H1 (cell line): ENCODE measurements at regions not wholly inside any gene's neighbourhood (a gene's known extent, or its start where the extent isn't known, plus 50 kb on each side); places are given as distances from the start of the nearest gene placed in this dataset.

ENCODE experiments used
- CTCF ChIA-PET: fragments of 300-600 bp; sonication (Branson Sonifier 250); formaldehyde crosslinking; loops from one replicate; lab custom pipeline; 2021; ENCODE audit not compliant: partially characterized antibody; lab: Charles Lee
- POLR2A ChIA-PET: fragments of 300-600 bp; sonication (Branson Sonifier 250); formaldehyde crosslinking; loops from one replicate; lab custom pipeline; 2021; ENCODE audit warnings: inconsistent platforms; ENCODE audit not compliant: partially characterized antibody; lab: Charles Lee
- DNase-seq, 2 experiments: peaks; one replicate each; pipeline versions ENCODE4 v3.0.0 to v3.0.0-alpha.2; 2010 to 2022; ENCODE audit warnings: low spot score in 2 of 2, low read depth in 1 of 2, mixed read lengths in 1 of 2
- FAIRE-seq: peaks from 2 replicates; lab custom pipeline; 2011; peaks lifted over from hg19 to GRCh38; lab: Jason Lieb, UNC
- H2AFZ ChIP-seq: 2 replicates; pipeline ENCODE4 v1.8.1; 2012; ENCODE audit warnings: low read length, inconsistent platforms
- H2AK5ac ChIP-seq: 2 replicates; pipeline ENCODE4 v1.6.1; 2013; ENCODE audit warnings: low read depth, low read length
- H2BK120ac ChIP-seq: replicated peaks from 2 replicates; pipeline ENCODE3; 2013; ENCODE audit warnings: low read depth, low read length, inconsistent platforms
- H2BK12ac ChIP-seq: 2 replicates; pipeline ENCODE4 v1.6.1; 2013; ENCODE audit warnings: low read depth, low read length
- H2BK15ac ChIP-seq: 2 replicates; pipeline ENCODE4 v1.6.1; 2013; ENCODE audit warnings: low read length
- H2BK20ac ChIP-seq: 2 replicates; pipeline ENCODE4 v1.6.1; 2013; ENCODE audit warnings: low read length
- H2BK5ac ChIP-seq: 2 replicates; pipeline ENCODE4 v1.6.1; 2013; ENCODE audit warnings: low read depth, low read length
- H3K14ac ChIP-seq: 2 replicates; pipeline ENCODE4 v1.6.1; 2013; ENCODE audit warnings: inconsistent platforms; ENCODE audit not compliant: insufficient read length
- H3K18ac ChIP-seq: 2 replicates; pipeline ENCODE4 v1.6.1; 2013; ENCODE audit warnings: low read length; ENCODE audit errors: extremely low read depth
- H3K23ac ChIP-seq: 2 replicates; pipeline ENCODE4 v1.6.1; 2013; ENCODE audit warnings: inconsistent platforms; ENCODE audit not compliant: insufficient read length
- H3K23me2 ChIP-seq: 2 replicates; pipeline ENCODE4 v1.6.1; 2013; ENCODE audit warnings: low read depth, low read length
- H3K27ac ChIP-seq: 2 replicates; pipeline ENCODE4 v1.6.1; 2011; ENCODE audit warnings: low read depth, low read length, inconsistent platforms
- H3K27me3 ChIP-seq, 4 experiments: replicated peaks in 1 of 4; 1 replicate in 1 of 4; 2 replicates in 3 of 4; pipeline versions ENCODE4 v1.6.1 to v1.8.1; 2011 to 2013; ENCODE audit warnings: low read length in 3 of 4, mild to moderate bottlenecking in 3 of 4, inconsistent platforms in 2 of 4, mixed read lengths in 2 of 4, moderate library complexity in 1 of 4; ENCODE audit not compliant: control insufficient read depth in 3 of 4, insufficient read depth in 3 of 4; ENCODE audit errors: extremely low read depth in 1 of 4
- H3K36me3 ChIP-seq, 4 experiments: 2 replicates each; pipeline versions ENCODE4 v1.6.1 to v1.8.1; 2011 to 2013; ENCODE audit warnings: mild to moderate bottlenecking in 4 of 4, low read length in 3 of 4, moderate library complexity in 2 of 4, control low read depth in 1 of 4, inconsistent platforms in 1 of 4; ENCODE audit not compliant: insufficient read depth in 4 of 4, control insufficient read depth in 2 of 4
- H3K4ac ChIP-seq: replicated peaks from 2 replicates; pipeline ENCODE3; 2013; ENCODE audit warnings: low read length, low read depth, mixed read lengths, inconsistent platforms; ENCODE audit not compliant: insufficient read length
- H3K4me1 ChIP-seq, 4 experiments: replicated peaks in 1 of 4; 1 replicate in 1 of 4; 2 replicates in 3 of 4; pipeline versions ENCODE4 v1.6.1 to v1.8.1; 2011 to 2013; ENCODE audit warnings: low read length in 3 of 4, inconsistent platforms in 2 of 4, mixed read lengths in 1 of 4; ENCODE audit not compliant: insufficient read depth in 4 of 4, control insufficient read depth in 3 of 4
- H3K4me2 ChIP-seq, 2 experiments: 2 replicates each; pipeline versions ENCODE4 v1.6.1 to v1.8.1; 2011 to 2013; ENCODE audit warnings: low read depth in 2 of 2, low read length in 2 of 2, control low read depth in 1 of 2, inconsistent platforms in 1 of 2, mild to moderate bottlenecking in 1 of 2; ENCODE audit not compliant: insufficient read depth in 1 of 2
- H3K4me3 ChIP-seq, 4 experiments: fragments of 200-600, 300-600 bp in 1 of 4; sonication (generic), shearing (Covaris generic), sonication (Bioruptor Twin) in 1 of 4; 2 replicates each; pipeline versions ENCODE4 v1.5.1 to v1.8.1; 2011 to 2016; ENCODE audit warnings: low read length in 4 of 4, low read depth in 3 of 4, control low read depth in 2 of 4, inconsistent platforms in 2 of 4, mild to moderate bottlenecking in 2 of 4, mixed read lengths in 1 of 4, moderate library complexity in 1 of 4; ENCODE audit not compliant: insufficient read depth in 2 of 4; ENCODE audit errors: extremely low read depth in 1 of 4
- H3K56ac ChIP-seq: replicated peaks from 2 replicates; pipeline ENCODE3; 2013; ENCODE audit warnings: low read depth, mild to moderate bottlenecking, mixed read lengths, low read length, inconsistent platforms; ENCODE audit not compliant: insufficient read length
- H3K79me1 ChIP-seq: 2 replicates; pipeline ENCODE4 v1.6.1; 2013; ENCODE audit warnings: low read depth, low read length, control low read depth
- H3K79me2 ChIP-seq, 2 experiments: 2 replicates each; pipeline versions ENCODE4 v1.6.1 to v1.8.1; 2012 to 2013; ENCODE audit warnings: low read length in 2 of 2, mild to moderate bottlenecking in 2 of 2, inconsistent platforms in 1 of 2; ENCODE audit not compliant: insufficient read depth in 2 of 2, control insufficient read depth in 1 of 2
- H3K9ac ChIP-seq, 4 experiments: replicated peaks in 1 of 4; 1 replicate in 1 of 4; 2 replicates in 3 of 4; pipeline versions ENCODE4 v1.6.1 to v1.8.1; 2011 to 2013; ENCODE audit warnings: low read depth in 3 of 4, low read length in 3 of 4, control low read depth in 2 of 4, mild to moderate bottlenecking in 2 of 4, moderate library complexity in 2 of 4, inconsistent platforms in 1 of 4; ENCODE audit errors: extremely low read depth in 1 of 4
- H3K9me3 ChIP-seq, 2 experiments: 2 replicates each; pipeline versions ENCODE4 v1.6.1 to v1.8.1; 2012 to 2013; ENCODE audit warnings: mild to moderate bottlenecking in 2 of 2, moderate library complexity in 2 of 2, control low read depth in 1 of 2, inconsistent platforms in 1 of 2, low read depth in 1 of 2, low read length in 1 of 2, mixed read lengths in 1 of 2; ENCODE audit not compliant: insufficient read depth in 2 of 2
- H4K20me1 ChIP-seq, 2 experiments: replicated peaks in 1 of 2; 2 replicates each; pipeline versions ENCODE3 to v1.8.1; 2011 to 2013; ENCODE audit warnings: inconsistent platforms in 2 of 2, low read length in 2 of 2, mild to moderate bottlenecking in 1 of 2; ENCODE audit not compliant: insufficient read depth in 2 of 2, control insufficient read depth in 1 of 2
- H4K5ac ChIP-seq: 2 replicates; pipeline ENCODE4 v1.6.1; 2013; ENCODE audit warnings: low read length, low read depth, mixed read lengths, inconsistent platforms; ENCODE audit not compliant: insufficient read length
- H4K8ac ChIP-seq: 2 replicates; pipeline ENCODE4 v1.8.0; 2013; ENCODE audit warnings: mild to moderate bottlenecking, moderate library complexity, low read length, inconsistent platforms; ENCODE audit not compliant: insufficient read depth; ENCODE audit errors: extremely low read depth
- H4K91ac ChIP-seq: replicated peaks from 2 replicates; pipeline ENCODE3; 2013; ENCODE audit warnings: low read length, mixed read lengths, inconsistent platforms; ENCODE audit not compliant: insufficient read length
- CREB1 ChIP-seq: IDR thresholded peaks from 2 replicates; pipeline ENCODE4 v1.6.1; 2012; ENCODE audit warnings: inconsistent platforms
- EZH2 ChIP-seq: fragments of 200-600 bp; sonication (generic); IDR thresholded peaks from 2 replicates; pipeline ENCODE4 v1.7.1; 2012; ENCODE audit warnings: low read depth, mild to moderate bottlenecking, moderate library complexity, low read length, inconsistent platforms; ENCODE audit not compliant: severe bottlenecking
- GTF2F1 ChIP-seq: IDR thresholded peaks from 2 replicates; pipeline ENCODE4 v1.6.1; 2012; ENCODE audit warnings: low read depth, low read length, improper control_type of control experiment, borderline replicate concordance
- HDAC2 ChIP-seq, 2 experiments: fragments of 300-600 bp in 1 of 2; sonication (generic) in 1 of 2; IDR thresholded peaks; 2 replicates each; pipeline ENCODE4 v1.6.1; 2011 to 2012; ENCODE audit warnings: low read depth in 2 of 2, low read length in 2 of 2, mild to moderate bottlenecking in 2 of 2, moderate library complexity in 2 of 2, borderline replicate concordance in 1 of 2, inconsistent platforms in 1 of 2
- KDM4A ChIP-seq: IDR thresholded peaks from one replicate; pipeline ENCODE4 v1.7.1; 2012; ENCODE audit warnings: low read depth, mild to moderate bottlenecking, moderate library complexity, low read length, inconsistent platforms; ENCODE audit not compliant: severe bottlenecking
- NANOG ChIP-seq: IDR thresholded peaks from 2 replicates; pipeline ENCODE4 v1.6.1; 2011; ENCODE audit warnings: low read length, low read depth, mild to moderate bottlenecking, inconsistent platforms; ENCODE audit not compliant: insufficient read depth, poor library complexity, severe bottlenecking
- NRF1 ChIP-seq: IDR thresholded peaks from 2 replicates; pipeline ENCODE4 v1.6.1; 2011; ENCODE audit warnings: mild to moderate bottlenecking, low read depth, low read length, improper control_type of control experiment
- SP1 ChIP-seq: IDR thresholded peaks from 2 replicates; pipeline ENCODE4 v1.6.1; 2011; ENCODE audit warnings: low read depth, low read length
- SUZ12 ChIP-seq: fragments of 200-600 bp; sonication (generic); IDR thresholded peaks from 2 replicates; pipeline ENCODE4 v1.6.1; 2012; ENCODE audit warnings: mild to moderate bottlenecking, inconsistent platforms, low read length, moderate library complexity, mixed read lengths
- TCF12 ChIP-seq: IDR thresholded peaks from 2 replicates; pipeline ENCODE4 v1.6.1; 2011; ENCODE audit warnings: low read depth, mild to moderate bottlenecking, low read length
- WGBS, 2 experiments: shearing (Covaris generic) in 1 of 2; methylation state at CpG; one replicate each; pipeline versions ENCODE4 v1.1.6 to v1.1.7; 2013 to 2015; ENCODE audit warnings: low lambda C conversion rate in 2 of 2, mixed read lengths in 2 of 2, inconsistent platforms in 1 of 2, low coverage in 1 of 2, missing lambda C conversion rate in 1 of 2; ENCODE audit not compliant: insufficient replicate concordance in 2 of 2, insufficient coverage in 1 of 2, insufficient read length in 1 of 2; ENCODE audit errors: extremely low coverage in 1 of 2, missing lambda C conversion rate in 1 of 2; 5-methylcytosine and 5-hydroxymethylcytosine counted together
- TF ChIP-seq, protein P1 (sequence below), 3 experiments: IDR thresholded peaks; 1 replicate in 2 of 3; 2 replicates in 1 of 3; pipeline versions ENCODE4 v1.5.1 to v1.6.1; 2011; ENCODE audit warnings: low read length in 3 of 3, mild to moderate bottlenecking in 3 of 3, inconsistent platforms in 2 of 3, low read depth in 1 of 3, moderate library complexity in 1 of 3; ENCODE audit not compliant: insufficient read depth in 1 of 3; ENCODE audit errors: control extremely low read depth in 1 of 3
- TF ChIP-seq, protein P2 (sequence below): IDR thresholded peaks from 2 replicates; pipeline ENCODE4 v1.6.1; 2012; ENCODE audit warnings: inconsistent platforms

GRCh38 chr11:23873406-23873805 is 623.4 kb upstream of the LUZP2 start:
- 0 out of 4 replicates have a peak, but pooled peaks cover 0 to 3% of the 10 kb centered on the region in 2 experiments for H3K9me3 ChIP-seq
- H2BK15ac ChIP-seq, result no peak overlapping the region
- no peak overlapping the region for H3K23ac ChIP-seq
- no peak for FAIRE-seq
- no peak overlapping the region for H3K56ac ChIP-seq
- no peaks in the 10 kb centered on the region for H3K23me2 ChIP-seq
- H4K20me1 ChIP-seq, result no peaks in the 10 kb centered on the region
- no peak overlapping the region for H3K4me2 ChIP-seq
- H4K5ac ChIP-seq, result no peak overlapping the region
- no peaks in the 10 kb centered on the region for H3K36me3 ChIP-seq
- H3K9ac ChIP-seq, result no peak overlapping the region
- H3K4me1 ChIP-seq, result no peaks in the 10 kb centered on the region
- no peak overlapping the region for H2BK12ac ChIP-seq
- no peak overlapping the region for H2BK5ac ChIP-seq
- no peak overlapping the region for H4K91ac ChIP-seq
- no peaks in the 10 kb centered on the region for H3K79me2 ChIP-seq
- H2BK20ac ChIP-seq, result no peak overlapping the region
- no peak overlapping the region for H3K4me3 ChIP-seq
- 81% methylated on average over 2 of the region's 2 CpGs; no CpG with 5 or more reads in 1 of the 2 experiments for WGBS, 2 experiments
- ChIA-PET CTCF (no interaction called here), POLR2A (no interaction called here)
- H3K14ac ChIP-seq, result no peak overlapping the region
- no peak overlapping the region for H3K18ac ChIP-seq
- no peak overlapping the region for H4K8ac ChIP-seq
- H3K27ac ChIP-seq, result no peak overlapping the region
- no peak for DNase-seq
- no peak overlapping the region for H2AK5ac ChIP-seq
- no peak overlapping the region for H3K4ac ChIP-seq
- H3K27me3 ChIP-seq, result no peaks in the 10 kb centered on the region
- H2AFZ ChIP-seq, result no peak overlapping the region
- H3K79me1 ChIP-seq, result no peaks in the 10 kb centered on the region
- H2BK120ac ChIP-seq, result no peak overlapping the region
- TF ChIP-seq, protein P1, sequence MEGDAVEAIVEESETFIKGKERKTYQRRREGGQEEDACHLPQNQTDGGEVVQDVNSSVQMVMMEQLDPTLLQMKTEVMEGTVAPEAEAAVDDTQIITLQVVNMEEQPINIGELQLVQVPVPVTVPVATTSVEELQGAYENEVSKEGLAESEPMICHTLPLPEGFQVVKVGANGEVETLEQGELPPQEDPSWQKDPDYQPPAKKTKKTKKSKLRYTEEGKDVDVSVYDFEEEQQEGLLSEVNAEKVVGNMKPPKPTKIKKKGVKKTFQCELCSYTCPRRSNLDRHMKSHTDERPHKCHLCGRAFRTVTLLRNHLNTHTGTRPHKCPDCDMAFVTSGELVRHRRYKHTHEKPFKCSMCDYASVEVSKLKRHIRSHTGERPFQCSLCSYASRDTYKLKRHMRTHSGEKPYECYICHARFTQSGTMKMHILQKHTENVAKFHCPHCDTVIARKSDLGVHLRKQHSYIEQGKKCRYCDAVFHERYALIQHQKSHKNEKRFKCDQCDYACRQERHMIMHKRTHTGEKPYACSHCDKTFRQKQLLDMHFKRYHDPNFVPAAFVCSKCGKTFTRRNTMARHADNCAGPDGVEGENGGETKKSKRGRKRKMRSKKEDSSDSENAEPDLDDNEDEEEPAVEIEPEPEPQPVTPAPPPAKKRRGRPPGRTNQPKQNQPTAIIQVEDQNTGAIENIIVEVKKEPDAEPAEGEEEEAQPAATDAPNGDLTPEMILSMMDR (IDR thresholded peaks at IDR 0.05; ENCODE audit: control extremely low read depth in 1 of 3, insufficient read depth in 1 of 3, low read depth in 1 of 3, low read length in 3 of 3), result no peak
- TF ChIP-seq NANOG (no peak), SP1 (no peak), SUZ12 (no peak), TCF12 (no peak), EZH2 (no peak), CREB1 (no peak), NRF1 (no peak), KDM4A (no peak), HDAC2 (IDR thresholded peaks at IDR 0.05; ENCODE audit: borderline replicate concordance in 1 of 2, low read depth in 2 of 2, low read length in 2 of 2) (no peak), GTF2F1 (no peak)
- TF ChIP-seq, protein P2, sequence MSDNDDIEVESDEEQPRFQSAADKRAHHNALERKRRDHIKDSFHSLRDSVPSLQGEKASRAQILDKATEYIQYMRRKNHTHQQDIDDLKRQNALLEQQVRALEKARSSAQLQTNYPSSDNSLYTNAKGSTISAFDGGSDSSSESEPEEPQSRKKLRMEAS, result no peak
